Body of pancreas (tissue), 4 donors: ENCODE measurements at regions not wholly inside any gene's neighbourhood (a gene's known extent, or its start where the extent isn't known, plus 50 kb on each side); places are given as distances from the start of the nearest gene placed in this dataset.
A peak's percentile ranks its signal among the peaks of the same experiment; 100 is the strongest.

Source experiments
- ATAC-seq: fragments of 150-250 bp; one replicate; pipeline ENCODE4 v1.9.1; 2016
- DNase-seq, 4 donors: peaks; one replicate each; pipeline ENCODE4 v3.0.0-alpha.2; 2019
- H3K27ac ChIP-seq, 4 donors: fragments of 200-600 bp; sonication (generic); 1 replicate in 3 of 4; 2 replicates in 1 of 4; pipeline versions ENCODE4 v1.5.1 to v1.6.1; 2016 to 2019; ENCODE audit warnings: mild to moderate bottlenecking in 1 of 4, mixed read lengths in 1 of 4, moderate library complexity in 1 of 4
- H3K27me3 ChIP-seq, 2 donors: fragments of 200-600 bp; sonication (generic); one replicate each; pipeline ENCODE4 v1.6.0; 2016; ENCODE audit warnings: mild to moderate bottlenecking in 1 of 2
- H3K36me3 ChIP-seq, 2 donors: fragments of 200-600 bp; sonication (generic); replicated peaks in 1 of 2; 2 replicates each; pipeline ENCODE4 v1.5.1; 2016; ENCODE audit warnings: low read depth in 2 of 2; ENCODE audit not compliant: insufficient read depth in 1 of 2
- H3K4me1 ChIP-seq: fragments of 200-600 bp; sonication (generic); one replicate; pipeline ENCODE4 v1.6.0; 2016
- H3K4me3 ChIP-seq, 2 donors: fragments of 200-600 bp; sonication (generic); 1 replicate in 1 of 2; 2 replicates in 1 of 2; pipeline ENCODE4 v1.5.1; 2016 to 2019
- H3K9me3 ChIP-seq, 3 donors: fragments of 200-600 bp; sonication (generic); 1 replicate in 2 of 3; 2 replicates in 1 of 3; pipeline ENCODE4 v1.5.1; 2016
- CTCF ChIP-seq, 7 experiments: fragments of 450-650 bp in 4 of 7; fragments of 200-600 bp in 3 of 7; sonication (generic) in 3 of 7; IDR thresholded peaks; one replicate each; pipeline ENCODE4 v1.5.1; 2016 to 2019; ENCODE audit warnings: antibody characterized with exemption in 7 of 7
- POLR2A ChIP-seq, 3 donors: fragments of 450-650 bp; IDR thresholded peaks; one replicate each; pipeline ENCODE4 v1.6.1; 2016; ENCODE audit warnings: antibody characterized with exemption in 3 of 3, mild to moderate bottlenecking in 2 of 3
- WGBS, 2 donors: methylation state at CpG; one replicate each; pipeline ENCODE4 v1.1.5; 2017; 5-methylcytosine and 5-hydroxymethylcytosine counted together
- intact Hi-C: fragments of 100-400 bp; cut with DNase I; formaldehyde crosslinking; loops from one replicate; pipeline ENCODE4 v1.15.1; 2023

GRCh38 chr5:16345454-16345853 is 120.1 kb downstream of the ZNF622 start:
- Histone ChIP-seq H3K9me3 (no peaks in the 10 kb centered on the region), H3K27ac (no peak overlapping the region), H3K36me3 (no peaks in the 10 kb centered on the region), H3K4me1 (no peaks in the 10 kb centered on the region), H3K4me3 (no peak overlapping the region), H3K27me3 (no peaks in the 10 kb centered on the region)
- peak; percentile 16 to 30 (median 22) for DNase-seq
- 58 to 92% methylated on average over 1 of the region's 1 CpG for WGBS, 2 donors
- TF ChIP-seq POLR2A (IDR thresholded peaks at IDR 0.05) = no peak
- TF ChIP-seq CTCF (IDR thresholded peaks at IDR 0.05) = peak in 5 of 7 experiments; percentile 35 to 70 (median 51)
- intact Hi-C loops = no loop called here
- ATAC-seq = peak; percentile 62

GRCh38 chr5:16326137-16326536 is 139.5 kb downstream of the ZNF622 start:
- no peaks in the 10 kb centered on the region for H3K9me3 ChIP-seq
- WGBS, 2 donors = 76 to 80% methylated on average over 7 of the region's 7 CpGs
- H3K4me1 ChIP-seq = no peaks in the 10 kb centered on the region
- no peak for DNase-seq
- H3K27ac ChIP-seq = no peak overlapping the region
- H3K4me3 ChIP-seq = no peak overlapping the region
- no peak for TF ChIP-seq CTCF (IDR thresholded peaks at IDR 0.05)
- TF ChIP-seq POLR2A (IDR thresholded peaks at IDR 0.05) = no peak
- intact Hi-C loops = no loop called here
- H3K27me3 ChIP-seq = no peaks in the 10 kb centered on the region
- no peaks in the 10 kb centered on the region for H3K36me3 ChIP-seq
- ATAC-seq = no peak

- H3K36me3 ChIP-seq = no peaks in the 10 kb centered on the region
- H3K4me1 ChIP-seq = no peaks in the 10 kb centered on the region
- intact Hi-C loops = no loop called here
- no peaks in the 10 kb centered on the region for H3K9me3 ChIP-seq
- DNase-seq (no peak), ATAC-seq (no peak)
- TF ChIP-seq POLR2A (IDR thresholded peaks at IDR 0.05) = no peak
- TF ChIP-seq CTCF (IDR thresholded peaks at IDR 0.05) = no peak
- no peaks in the 10 kb centered on the region for H3K27me3 ChIP-seq
- H3K4me3 ChIP-seq = no peak overlapping the region
- H3K27ac ChIP-seq = no peak overlapping the region
- 88 to 100% methylated on average over 1 of the region's 1 CpG for WGBS, 2 donors
Observed at GRCh38 chr5:16321284-16321683, 141.7 kb upstream of the MARCHF11 start.

GRCh38 chr5:16315501-16315900 is 135.9 kb upstream of the MARCHF11 start:
- TF ChIP-seq CTCF (IDR thresholded peaks at IDR 0.05) = no peak
- TF ChIP-seq POLR2A (IDR thresholded peaks at IDR 0.05) = no peak
- Histone ChIP-seq H3K4me3 (no peak overlapping the region), H3K4me1 (no peaks in the 10 kb centered on the region), H3K9me3 (no peaks in the 10 kb centered on the region), H3K27me3 (no peaks in the 10 kb centered on the region), H3K27ac (no peak overlapping the region), H3K36me3 (no peaks in the 10 kb centered on the region)
- intact Hi-C loops = no loop called here
- ATAC-seq (no peak), DNase-seq (no peak)
- 67 to 76% methylated on average over 2 of the region's 2 CpGs for WGBS, 2 donors

GRCh38 chr5:16313761-16314160 is 134.2 kb upstream of the MARCHF11 start:
- no peaks in the 10 kb centered on the region for H3K9me3 ChIP-seq
- ATAC-seq (no peak), DNase-seq (no peak)
- H3K36me3 ChIP-seq = no peaks in the 10 kb centered on the region
- H3K4me3 ChIP-seq = no peak overlapping the region
- no peak overlapping the region for H3K27ac ChIP-seq
- no peaks in the 10 kb centered on the region for H3K4me1 ChIP-seq
- WGBS, 2 donors = 51 to 61% methylated on average over 3 of the region's 3 CpGs
- no peaks in the 10 kb centered on the region for H3K27me3 ChIP-seq
- intact Hi-C loops = no loop called here
- TF ChIP-seq CTCF (IDR thresholded peaks at IDR 0.05) = no peak
- TF ChIP-seq POLR2A (IDR thresholded peaks at IDR 0.05) = no peak
